ENCODE measurements at regions not wholly inside any gene's neighbourhood (a gene's known extent, or its start where the extent isn't known, plus 50 kb on each side); places are given as distances from the start of the nearest gene placed in this dataset.

GRCh38 chr11:92850296-92850826, 119.1 kb upstream of the MTNR1B start:
- DNase-seq (ENCODE audit: low read depth in 4 of 4, low spot score in 3 of 4) = no peak

- DNase-seq (ENCODE audit: low read depth in 4 of 4, low spot score in 3 of 4) = no peak
These were observed 117.2 kb upstream of the MTNR1B start for GRCh38 chr11:92852229-92852628.

GRCh38 chr11:92852946-92853345, 116.5 kb upstream of the MTNR1B start:
- DNase-seq (ENCODE audit: low read depth in 4 of 4, low spot score in 3 of 4) = no peak

- DNase-seq (ENCODE audit: low read depth in 4 of 4, low spot score in 3 of 4) = no peak
These were observed 115.3 kb upstream of the MTNR1B start for GRCh38 chr11:92854162-92854561.

GRCh38 chr11:92854952-92855351, 114.5 kb upstream of the MTNR1B start:
- DNase-seq (ENCODE audit: low read depth in 4 of 4, low spot score in 3 of 4) = no peak

DNA sequence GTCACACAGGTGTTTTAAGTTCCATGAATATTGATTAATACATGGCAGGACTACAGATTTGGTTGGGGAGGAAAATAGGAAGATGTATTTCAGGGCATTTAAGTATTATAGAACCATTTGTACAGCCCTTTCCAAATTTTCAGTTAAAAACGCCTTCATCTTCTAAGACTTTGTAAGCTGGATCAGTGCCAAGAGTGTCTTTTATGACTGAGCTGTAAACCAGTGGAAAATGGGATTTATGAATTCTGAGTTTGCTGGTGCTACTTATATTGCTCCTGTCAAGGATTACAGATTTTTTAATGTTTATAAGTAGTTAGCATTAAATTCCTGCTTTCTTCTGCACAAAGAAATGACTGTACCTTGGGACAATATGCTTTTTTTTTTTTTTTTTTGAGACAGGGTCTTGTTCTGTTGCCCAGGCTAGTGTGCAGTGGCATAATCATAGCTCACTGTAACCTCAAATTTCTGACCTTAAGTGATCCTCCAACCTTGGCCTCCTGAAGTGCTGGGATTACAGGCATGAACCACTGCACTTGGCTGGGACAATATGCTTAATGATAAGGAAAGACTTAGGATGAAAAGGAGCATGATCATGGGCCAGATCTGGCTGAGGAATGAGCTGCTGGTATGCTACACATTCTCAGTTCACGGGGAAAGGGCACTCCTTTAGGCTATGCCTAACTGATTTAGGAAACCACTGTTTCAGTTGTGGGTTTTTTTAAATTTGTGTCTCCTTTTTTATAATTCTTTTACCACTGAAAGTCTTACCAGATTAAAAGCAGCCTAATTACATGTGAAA, 113.6 kb upstream of the MTNR1B start:
- DNase-seq (ENCODE audit: low read depth in 4 of 4, low spot score in 3 of 4) = no peak

DNA sequence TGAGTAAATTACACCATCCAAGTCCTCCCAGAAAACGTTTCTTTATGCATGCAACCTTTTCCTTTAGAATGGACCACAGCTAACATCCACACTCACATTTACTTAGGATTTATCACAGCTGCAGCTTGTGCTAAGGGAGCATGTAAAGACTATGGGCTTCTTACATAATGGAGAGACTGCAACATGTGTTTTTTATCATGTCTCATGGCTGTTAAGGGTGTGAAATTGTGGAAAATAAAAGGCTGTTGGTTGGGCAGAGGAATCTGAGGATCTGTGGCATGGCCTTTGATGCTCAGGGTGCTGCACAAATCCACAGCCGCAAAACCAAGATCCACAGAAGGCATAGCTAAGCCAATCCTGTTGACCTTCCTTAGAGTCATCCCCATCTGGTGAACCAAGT, 112.0 kb upstream of the MTNR1B start:
- no peak for DNase-seq (ENCODE audit: low read depth in 4 of 4, low spot score in 3 of 4)

DNA sequence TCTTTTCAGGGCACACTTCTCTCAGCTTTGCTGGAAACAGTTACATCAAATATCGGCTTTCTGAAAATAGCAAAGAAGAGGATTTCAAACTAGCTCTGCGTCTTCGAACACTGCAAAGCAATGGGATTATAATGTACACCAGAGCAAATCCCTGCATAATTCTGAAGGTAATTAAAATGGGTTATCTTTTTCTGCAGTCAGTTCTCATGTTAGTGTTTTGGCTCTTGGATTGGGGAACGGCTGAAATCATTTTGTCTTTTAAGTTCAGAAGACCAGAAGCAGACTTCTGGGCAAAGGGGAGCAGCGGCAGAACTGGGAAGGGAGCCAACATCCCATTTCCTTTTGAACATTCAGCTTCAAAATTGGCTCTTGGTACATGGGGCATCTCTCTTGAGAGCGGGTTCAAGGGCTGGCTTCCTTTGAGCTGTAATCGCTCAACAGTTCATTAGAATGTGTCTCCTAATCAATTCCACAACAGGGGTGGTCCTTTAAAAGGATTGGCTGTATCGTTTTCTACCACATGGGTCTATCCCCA, 110.2 kb upstream of the MTNR1B start:
- no peak for DNase-seq (ENCODE audit: low read depth in 4 of 4, low spot score in 3 of 4)

DNA sequence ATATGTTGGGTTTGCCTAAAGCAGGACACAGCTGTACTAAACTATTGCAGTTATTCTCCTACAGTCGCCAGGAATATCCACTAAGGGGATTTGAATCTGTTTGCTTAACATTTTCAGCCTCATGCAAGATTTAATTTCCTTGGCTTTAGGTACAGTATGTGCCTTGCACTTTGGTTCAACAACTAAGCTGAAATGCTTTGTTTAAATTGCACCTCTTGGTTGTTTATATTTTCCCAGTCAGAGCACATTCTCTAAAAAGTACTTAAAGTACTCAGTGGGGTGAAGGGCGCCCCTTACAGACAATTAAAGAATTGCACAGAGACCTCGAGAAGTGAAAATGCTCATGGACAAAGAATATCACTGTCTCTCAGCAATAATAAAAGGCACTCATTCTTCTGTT, 107.8 kb upstream of the MTNR1B start:
- no peak for DNase-seq (ENCODE audit: low read depth in 4 of 4, low spot score in 3 of 4)

DNA sequence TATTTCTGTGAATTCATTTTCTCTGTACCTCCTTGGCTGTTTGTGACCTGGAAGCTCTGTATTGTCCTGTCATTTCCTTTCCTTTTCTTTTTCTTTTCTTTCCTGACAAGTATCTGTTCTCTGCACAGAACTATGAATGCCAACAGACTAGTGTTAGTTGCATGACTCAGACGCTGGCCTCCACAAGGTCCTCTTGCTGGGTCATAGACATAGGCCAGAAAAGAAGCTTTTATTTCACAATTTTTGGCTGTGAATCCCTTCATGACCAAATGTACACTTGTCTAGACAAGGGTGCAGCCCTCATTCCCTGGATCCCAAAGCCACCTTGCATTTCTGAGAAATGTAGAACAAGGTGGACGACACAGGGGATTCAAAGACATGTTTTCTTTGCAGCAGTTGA, 104.1 kb upstream of the MTNR1B start:
- DNase-seq (ENCODE audit: low read depth in 4 of 4, low spot score in 3 of 4) = no peak

DNA sequence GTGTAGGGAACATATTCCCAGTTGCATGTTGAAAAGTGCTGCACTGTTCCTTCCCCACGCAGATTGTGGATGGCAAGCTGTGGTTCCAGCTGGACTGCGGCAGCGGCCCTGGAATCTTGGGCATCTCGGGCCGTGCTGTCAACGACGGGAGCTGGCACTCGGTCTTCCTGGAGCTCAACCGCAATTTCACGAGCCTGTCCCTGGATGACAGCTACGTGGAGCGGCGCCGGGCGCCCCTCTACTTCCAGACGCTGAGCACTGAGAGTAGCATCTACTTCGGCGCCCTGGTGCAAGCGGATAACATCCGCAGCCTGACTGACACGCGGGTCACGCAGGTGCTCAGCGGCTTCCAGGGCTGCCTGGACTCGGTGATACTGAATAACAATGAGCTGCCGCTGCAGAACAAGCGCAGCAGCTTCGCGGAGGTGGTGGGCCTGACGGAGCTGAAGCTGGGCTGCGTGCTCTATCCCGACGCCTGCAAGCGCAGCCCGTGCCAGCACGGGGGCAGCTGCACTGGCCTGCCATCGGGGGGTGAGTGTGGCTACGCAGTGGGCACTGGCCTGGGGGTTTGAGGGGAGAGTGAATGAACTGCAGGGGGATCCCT, 102.7 kb upstream of the MTNR1B start:
- DNase-seq (ENCODE audit: low read depth in 4 of 4, low spot score in 3 of 4) = no peak

DNA sequence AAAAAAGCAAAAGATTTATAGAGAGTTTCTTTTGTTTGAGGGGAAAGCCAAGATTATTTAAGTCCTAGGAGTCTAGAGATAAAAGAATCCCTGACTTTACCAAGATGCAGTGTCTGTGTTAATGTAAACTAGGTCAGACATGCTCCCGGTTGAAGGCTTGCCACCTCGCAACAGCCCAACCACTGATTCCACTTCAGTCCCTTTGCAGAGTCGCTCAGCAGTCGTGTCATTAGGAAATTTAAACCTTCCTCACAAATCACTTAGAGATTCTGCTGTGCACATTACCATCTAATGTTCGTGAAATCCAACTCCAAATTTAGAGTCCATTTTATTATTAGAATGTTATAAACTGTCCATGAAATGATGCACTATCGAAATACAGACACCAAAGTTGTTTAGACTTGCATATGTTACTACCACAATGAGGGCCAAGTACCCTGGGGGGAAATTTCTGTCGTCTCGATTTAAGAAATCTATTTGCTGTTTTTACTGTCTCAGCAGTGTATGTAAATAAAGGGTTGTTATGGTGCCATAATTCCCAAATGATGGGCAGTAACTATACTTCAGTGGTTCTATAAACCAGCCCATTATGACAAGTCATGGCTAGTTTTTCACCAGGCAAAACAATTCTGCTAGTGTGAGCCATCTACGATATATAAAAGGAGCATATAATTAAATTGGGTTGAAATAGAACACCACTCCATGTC, 101.4 kb upstream of the MTNR1B start:
- no peak for DNase-seq (ENCODE audit: low read depth in 4 of 4, low spot score in 3 of 4)

GRCh38 chr11:92869716-92870115, 99.7 kb upstream of the MTNR1B start:
- DNase-seq (ENCODE audit: low read depth in 4 of 4, low spot score in 3 of 4) = no peak

- DNase-seq (ENCODE audit: low read depth in 4 of 4, low spot score in 3 of 4) = no peak
These were observed 99.1 kb upstream of the MTNR1B start for GRCh38 chr11:92870196-92870832.

DNA sequence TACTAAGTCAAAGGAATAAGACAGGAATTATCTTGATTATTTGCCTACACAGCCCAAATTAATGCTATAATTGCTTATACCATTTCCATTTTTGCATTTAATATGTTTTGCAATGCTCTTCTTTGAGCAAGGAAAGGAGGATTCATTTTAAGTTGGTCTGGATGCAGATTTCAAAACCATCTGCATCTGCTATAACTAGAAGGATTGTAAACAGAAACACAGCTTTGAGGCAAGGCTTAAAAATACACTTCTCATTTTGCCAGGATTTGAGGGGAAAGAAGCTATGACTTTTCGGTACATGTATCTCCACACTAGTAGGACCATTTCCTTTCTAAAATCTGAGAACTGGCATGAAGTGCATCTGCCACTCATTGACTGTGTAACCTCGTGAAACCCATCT, 95.9 kb upstream of the MTNR1B start:
- no peak for DNase-seq (ENCODE audit: low read depth in 4 of 4, low spot score in 3 of 4)

DNA sequence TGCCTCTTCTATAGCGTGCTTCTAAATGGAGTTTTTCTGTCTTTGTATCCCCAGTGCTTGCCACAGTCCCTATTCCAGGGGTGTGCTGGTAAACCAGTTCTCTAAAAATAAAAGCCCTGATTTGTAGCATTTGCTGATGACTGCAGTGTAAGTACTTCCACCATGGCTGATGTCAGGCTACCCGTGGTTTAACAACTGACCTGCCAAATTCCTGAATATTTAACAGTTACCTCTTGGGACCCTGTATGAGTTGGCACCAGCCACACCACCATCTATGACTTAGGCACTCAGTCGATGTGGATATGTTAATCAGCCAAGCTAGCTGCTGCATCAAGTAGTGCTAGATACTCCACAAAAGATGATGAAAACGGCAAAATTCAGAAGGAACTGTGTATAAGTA, 94.0 kb upstream of the MTNR1B start:
- DNase-seq (ENCODE audit: low read depth in 4 of 4, low spot score in 3 of 4) = no peak

GRCh38 chr11:92879086-92879485, 90.4 kb upstream of the MTNR1B start:
- DNase-seq (ENCODE audit: low read depth in 4 of 4, low spot score in 3 of 4) = no peak

- DNase-seq (ENCODE audit: low read depth in 4 of 4, low spot score in 3 of 4) = no peak
These were observed 89.1 kb upstream of the MTNR1B start for GRCh38 chr11:92880381-92880780.

- no peak for DNase-seq (ENCODE audit: low read depth in 4 of 4, low spot score in 3 of 4)
These were observed 87.5 kb upstream of the MTNR1B start for GRCh38 chr11:92881940-92882450.

DNA sequence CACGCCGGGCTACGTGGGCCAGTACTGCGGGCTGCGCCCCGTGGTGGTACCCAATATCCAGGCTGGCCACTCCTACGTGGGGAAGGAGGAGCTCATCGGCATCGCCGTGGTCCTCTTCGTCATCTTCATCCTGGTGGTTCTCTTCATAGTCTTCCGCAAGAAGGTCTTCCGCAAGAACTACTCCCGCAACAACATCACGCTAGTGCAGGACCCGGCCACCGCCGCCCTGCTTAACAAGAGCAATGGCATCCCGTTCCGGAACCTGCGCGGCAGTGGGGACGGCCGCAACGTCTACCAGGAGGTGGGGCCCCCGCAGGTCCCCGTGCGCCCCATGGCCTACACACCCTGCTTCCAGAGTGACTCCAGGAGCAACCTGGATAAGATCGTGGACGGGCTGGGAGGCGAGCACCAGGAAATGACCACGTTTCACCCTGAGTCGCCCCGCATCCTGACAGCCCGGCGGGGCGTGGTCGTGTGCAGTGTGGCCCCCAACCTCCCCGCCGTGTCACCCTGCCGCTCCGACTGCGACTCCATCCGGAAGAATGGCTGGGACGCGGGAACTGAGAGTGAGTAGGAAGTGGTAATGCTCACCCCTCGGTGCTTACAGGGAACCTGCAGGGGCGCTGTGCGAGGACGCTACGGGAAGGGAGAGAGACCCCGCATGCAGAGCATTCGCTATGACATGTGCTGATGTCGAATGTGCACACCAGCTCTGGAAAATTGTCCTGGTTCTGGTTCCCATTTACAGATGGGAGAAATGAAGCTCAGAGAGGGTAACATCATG, 86.4 kb upstream of the MTNR1B start:
- DNase-seq (ENCODE audit: low read depth in 4 of 4, low spot score in 3 of 4) = no peak
